ENCODE measurements at regions not wholly inside any gene's neighbourhood (a gene's known extent, or its start where the extent isn't known, plus 50 kb on each side); places are given as distances from the start of the nearest gene placed in this dataset.

- Mint-ChIP-seq H3K4me3 (no peak overlapping the region), H3K27ac (no peak overlapping the region)
Measured at GRCh38 chr1:219434285-219434922, 178.5 kb downstream of the ZC3H11B start.

GRCh38 chr1:219433496-219434131 is 179.3 kb downstream of the ZC3H11B start:
- no peaks in the 10 kb centered on the region for H3K9me3 ChIP-seq (ENCODE audit: low read depth)
- no peaks in the 10 kb centered on the region for H3F3A ChIP-seq (ENCODE audit: low read depth)
- H2AFZ ChIP-seq (replicated peaks) = no peak overlapping the region
- H3K27me3 ChIP-seq = no peaks in the 10 kb centered on the region
- no peaks in the 10 kb centered on the region for H4K20me1 ChIP-seq (ENCODE audit: low read depth)
- Mint-ChIP-seq H3K4me3 (no peak overlapping the region), H3K9me3 (no peaks in the 10 kb centered on the region), H3K36me3 (no peaks in the 10 kb centered on the region), H3K27me3 (ENCODE audit: insufficient read depth, low read depth) (no peaks in the 10 kb centered on the region), H3K4me1 (peaks cover 11% of the 10 kb centered on the region), H3K27ac (no peak overlapping the region)
- H3K36me3 ChIP-seq = no peaks in the 10 kb centered on the region
- H3K27ac ChIP-seq = no peak overlapping the region
- no peak overlapping the region for H3K9ac ChIP-seq
- H3K79me2 ChIP-seq (ENCODE audit: low read depth) = no peaks in the 10 kb centered on the region
- H3K4me3 ChIP-seq = no peak overlapping the region
- H3K4me2 ChIP-seq = no peak overlapping the region
- no peaks in the 10 kb centered on the region for H3K4me1 ChIP-seq
- TF ChIP-seq EZH2 (IDR thresholded peaks at IDR 0.05) (no peak), CTCF (IDR thresholded peaks at IDR 0.05) (no peak), EZH2phosphoT487 (IDR thresholded peaks at IDR 0.05) (no peak)
- DNase-seq (ENCODE audit: low spot score) = no peak

More at GRCh38 chr1:219434285-219434922, 178.5 kb downstream of the ZC3H11B start:
- H3K9ac ChIP-seq = no peak overlapping the region
- H3K4me2 ChIP-seq = no peak overlapping the region
- no peak for TF ChIP-seq CTCF (IDR thresholded peaks at IDR 0.05)
- no peak for TF ChIP-seq EZH2 (IDR thresholded peaks at IDR 0.05)
- TF ChIP-seq EZH2phosphoT487 (IDR thresholded peaks at IDR 0.05) = no peak
- no peaks in the 10 kb centered on the region for H3K79me2 ChIP-seq (ENCODE audit: low read depth)
- H3K36me3 ChIP-seq = no peaks in the 10 kb centered on the region
- Mint-ChIP-seq H3K9me3 (no peaks in the 10 kb centered on the region), H3K27me3 (ENCODE audit: insufficient read depth, low read depth) (no peaks in the 10 kb centered on the region), H3K4me1 (peaks cover 11% of the 10 kb centered on the region), H3K36me3 (no peaks in the 10 kb centered on the region)
- no peak overlapping the region for H3K27ac ChIP-seq
- no peaks in the 10 kb centered on the region for H3F3A ChIP-seq (ENCODE audit: low read depth)
- no peaks in the 10 kb centered on the region for H4K20me1 ChIP-seq (ENCODE audit: low read depth)
- H3K27me3 ChIP-seq = no peaks in the 10 kb centered on the region
- no peaks in the 10 kb centered on the region for H3K4me1 ChIP-seq
- no peak overlapping the region for H2AFZ ChIP-seq (replicated peaks)
- no peak for DNase-seq (ENCODE audit: low spot score)
- H3K9me3 ChIP-seq (ENCODE audit: low read depth) = no peaks in the 10 kb centered on the region
- H3K4me3 ChIP-seq = no peak overlapping the region

GRCh38 chr1:219433001-219433400 is 179.9 kb downstream of the ZC3H11B start:
- Histone ChIP-seq H3K9ac (no peak overlapping the region), H2AFZ (replicated peaks) (no peak overlapping the region), H3K4me3 (no peak overlapping the region), H4K20me1 (ENCODE audit: low read depth) (no peaks in the 10 kb centered on the region), H3K9me3 (ENCODE audit: low read depth) (no peaks in the 10 kb centered on the region), H3K4me1 (no peaks in the 10 kb centered on the region), H3F3A (ENCODE audit: low read depth) (no peaks in the 10 kb centered on the region), H3K27ac (no peak overlapping the region), H3K27me3 (no peaks in the 10 kb centered on the region), H3K4me2 (no peak overlapping the region), H3K36me3 (no peaks in the 10 kb centered on the region), H3K79me2 (ENCODE audit: low read depth) (no peaks in the 10 kb centered on the region)
- no peaks in the 10 kb centered on the region for H3K36me3 Mint-ChIP-seq
- no peak overlapping the region for H3K4me3 Mint-ChIP-seq
- H3K4me1 Mint-ChIP-seq = peaks cover 11% of the 10 kb centered on the region
- no peaks in the 10 kb centered on the region for H3K9me3 Mint-ChIP-seq
- DNase-seq (ENCODE audit: low spot score) = no peak
- H3K27me3 Mint-ChIP-seq (ENCODE audit: insufficient read depth, low read depth) = no peaks in the 10 kb centered on the region
- H3K27ac Mint-ChIP-seq = no peak overlapping the region
- TF ChIP-seq EZH2phosphoT487 (IDR thresholded peaks at IDR 0.05) = no peak
- TF ChIP-seq CTCF (IDR thresholded peaks at IDR 0.05) = no peak
- no peak for TF ChIP-seq EZH2 (IDR thresholded peaks at IDR 0.05)

Data from neural progenitor cell (in vitro differentiated cells).